DND-41 (cell line): ENCODE measurements at regions not wholly inside any gene's neighbourhood (a gene's known extent, or its start where the extent isn't known, plus 50 kb on each side); places are given as distances from the start of the nearest gene placed in this dataset.

ENCODE experiments used
- ATAC-seq: fragments of 200-7000 bp; cut with Tn5 transposase; 3 replicates; pipeline ENCODE4 v1.9.1; 2021; ENCODE audit warnings: low read depth; ENCODE audit not compliant: insufficient read depth
- DNase-seq: peaks from one replicate; pipeline ENCODE4 v3.0.0-alpha.2; 2020
- H2AFZ ChIP-seq: 2 replicates; pipeline ENCODE4 v1.6.0; 2012; ENCODE audit warnings: low read depth, low read length
- H3K27ac ChIP-seq: 2 replicates; pipeline ENCODE4 v1.5.1; 2012; ENCODE audit warnings: low read length, inconsistent platforms
- H3K27me3 ChIP-seq: fragments of 200-600 bp; sonication (generic); 2 replicates; pipeline ENCODE4 v1.6.0; 2012; ENCODE audit warnings: low read length, mild to moderate bottlenecking, inconsistent platforms; ENCODE audit not compliant: insufficient read depth, poor library complexity
- H3K36me3 ChIP-seq: 2 replicates; pipeline ENCODE4 v1.5.1; 2012; ENCODE audit warnings: low read length, inconsistent platforms; ENCODE audit not compliant: insufficient read depth
- H3K4me1 ChIP-seq: 2 replicates; pipeline ENCODE4 v1.5.1; 2012; ENCODE audit warnings: mild to moderate bottlenecking, low read length; ENCODE audit not compliant: insufficient read depth
- H3K4me2 ChIP-seq: 2 replicates; pipeline ENCODE4 v1.6.0; 2012; ENCODE audit warnings: mild to moderate bottlenecking, moderate library complexity, low read length, inconsistent platforms; ENCODE audit not compliant: insufficient read depth
- H3K4me3 ChIP-seq, 2 experiments: fragments of 200-600 bp in 1 of 2; shearing (Covaris generic) in 1 of 2; 2 replicates each; pipeline ENCODE4 v1.5.1; 2012 to 2016; ENCODE audit warnings: inconsistent platforms in 2 of 2, low read length in 2 of 2, mild to moderate bottlenecking in 2 of 2, low read depth in 1 of 2, moderate library complexity in 1 of 2
- H3K79me2 ChIP-seq: 2 replicates; pipeline ENCODE4 v1.6.0; 2012; ENCODE audit warnings: low read length, inconsistent platforms; ENCODE audit not compliant: insufficient read depth
- H3K9ac ChIP-seq: 2 replicates; pipeline ENCODE4 v1.6.0; 2012; ENCODE audit warnings: low read depth, mild to moderate bottlenecking, inconsistent platforms, low read length, moderate library complexity
- H3K9me3 ChIP-seq: 2 replicates; pipeline ENCODE4 v1.5.1; 2012; ENCODE audit warnings: low read length, moderate library complexity, mild to moderate bottlenecking, inconsistent platforms; ENCODE audit not compliant: insufficient read depth, severe bottlenecking
- H4K20me1 ChIP-seq: 2 replicates; pipeline ENCODE4 v1.6.0; 2012; ENCODE audit warnings: low read length; ENCODE audit not compliant: insufficient read depth
- CTCF ChIP-seq: IDR thresholded peaks from 2 replicates; pipeline ENCODE4 v1.5.1; 2012; ENCODE audit warnings: borderline replicate concordance, low read length, moderate library complexity, mild to moderate bottlenecking; ENCODE audit not compliant: poor library complexity, severe bottlenecking; ENCODE audit errors: extremely low read depth
- EZH2 ChIP-seq: IDR thresholded peaks from 3 replicates; pipeline ENCODE4 v1.6.1; 2012; ENCODE audit warnings: borderline replicate concordance, low read depth, mild to moderate bottlenecking, moderate library complexity, low read length, inconsistent platforms; ENCODE audit not compliant: severe bottlenecking

- Histone ChIP-seq H3K36me3 (no peaks in the 10 kb centered on the region), H3K27ac (no peak overlapping the region), H3K9me3 (no peaks in the 10 kb centered on the region), H3K4me2 (no peak overlapping the region), H4K20me1 (no peaks in the 10 kb centered on the region), H3K4me3 (no peak overlapping the region), H3K79me2 (no peaks in the 10 kb centered on the region), H3K9ac (no peak overlapping the region), H3K4me1 (no peaks in the 10 kb centered on the region), H3K27me3 (no peaks in the 10 kb centered on the region), H2AFZ (no peak overlapping the region)
- TF ChIP-seq CTCF (no peak), EZH2 (no peak)
- ATAC-seq (no peak), DNase-seq (no peak)
Observed at GRCh38 chr2:34475156-34475555, 876.1 kb upstream of the FAM98A start.

- no peak overlapping the region for H3K27ac ChIP-seq
- TF ChIP-seq CTCF (no peak), EZH2 (no peak)
- no peaks in the 10 kb centered on the region for H3K4me1 ChIP-seq
- H3K27me3 ChIP-seq: no peaks in the 10 kb centered on the region
- no peak overlapping the region for H2AFZ ChIP-seq
- H3K4me2 ChIP-seq: no peak overlapping the region
- H3K9me3 ChIP-seq: no peaks in the 10 kb centered on the region
- ATAC-seq (no peak), DNase-seq (no peak)
- no peak overlapping the region for H3K4me3 ChIP-seq
- H3K36me3 ChIP-seq: no peaks in the 10 kb centered on the region
- no peaks in the 10 kb centered on the region for H3K79me2 ChIP-seq
- no peaks in the 10 kb centered on the region for H4K20me1 ChIP-seq
- H3K9ac ChIP-seq: no peak overlapping the region
Observed at GRCh38 chr2:34474646-34475045, 875.5 kb upstream of the FAM98A start.

- Histone ChIP-seq H3K9ac (no peak overlapping the region), H3K27ac (no peak overlapping the region), H3K36me3 (no peaks in the 10 kb centered on the region), H4K20me1 (no peaks in the 10 kb centered on the region), H3K27me3 (no peaks in the 10 kb centered on the region), H2AFZ (no peak overlapping the region), H3K4me1 (no peaks in the 10 kb centered on the region), H3K79me2 (no peaks in the 10 kb centered on the region), H3K9me3 (peaks cover 2% of the 10 kb centered on the region), H3K4me3 (no peak overlapping the region), H3K4me2 (no peak overlapping the region)
- TF ChIP-seq EZH2 (no peak), CTCF (no peak)
- DNase-seq (no peak), ATAC-seq (no peak)
Observed at GRCh38 chr2:34447097-34447496, 848.0 kb upstream of the FAM98A start.

- Histone ChIP-seq H4K20me1 (no peaks in the 10 kb centered on the region), H3K79me2 (no peaks in the 10 kb centered on the region), H3K27ac (no peak overlapping the region), H3K9me3 (peaks cover 11% of the 10 kb centered on the region), H3K4me1 (no peaks in the 10 kb centered on the region), H3K4me3 (no peak overlapping the region), H2AFZ (no peak overlapping the region), H3K36me3 (no peaks in the 10 kb centered on the region), H3K27me3 (no peaks in the 10 kb centered on the region), H3K4me2 (no peak overlapping the region), H3K9ac (no peak overlapping the region)
- TF ChIP-seq EZH2: no peak
- TF ChIP-seq CTCF: no peak
- ATAC-seq: no peak
- DNase-seq: no peak
Observed at GRCh38 chr2:34423301-34423700, 824.2 kb upstream of the FAM98A start.
